HG02852 (cell line): ENCODE measurements at regions not wholly inside any gene's neighbourhood (a gene's known extent, or its start where the extent isn't known, plus 50 kb on each side); places are given as distances from the start of the nearest gene placed in this dataset.
"Not testable (repeated sequence)": the region's sequence is repeated elsewhere in the genome, so short reads cannot be mapped to it uniquely, and the experiment has no call there.

Experiments
- ATAC-seq: cut with Tn5 transposase; IDR thresholded peaks from one replicate; pipeline ENCODE4 v1.9.1; 2021; ENCODE audit warnings: mild to moderate bottlenecking, moderate library complexity; ENCODE audit not compliant: unreplicated experiment

DNA sequence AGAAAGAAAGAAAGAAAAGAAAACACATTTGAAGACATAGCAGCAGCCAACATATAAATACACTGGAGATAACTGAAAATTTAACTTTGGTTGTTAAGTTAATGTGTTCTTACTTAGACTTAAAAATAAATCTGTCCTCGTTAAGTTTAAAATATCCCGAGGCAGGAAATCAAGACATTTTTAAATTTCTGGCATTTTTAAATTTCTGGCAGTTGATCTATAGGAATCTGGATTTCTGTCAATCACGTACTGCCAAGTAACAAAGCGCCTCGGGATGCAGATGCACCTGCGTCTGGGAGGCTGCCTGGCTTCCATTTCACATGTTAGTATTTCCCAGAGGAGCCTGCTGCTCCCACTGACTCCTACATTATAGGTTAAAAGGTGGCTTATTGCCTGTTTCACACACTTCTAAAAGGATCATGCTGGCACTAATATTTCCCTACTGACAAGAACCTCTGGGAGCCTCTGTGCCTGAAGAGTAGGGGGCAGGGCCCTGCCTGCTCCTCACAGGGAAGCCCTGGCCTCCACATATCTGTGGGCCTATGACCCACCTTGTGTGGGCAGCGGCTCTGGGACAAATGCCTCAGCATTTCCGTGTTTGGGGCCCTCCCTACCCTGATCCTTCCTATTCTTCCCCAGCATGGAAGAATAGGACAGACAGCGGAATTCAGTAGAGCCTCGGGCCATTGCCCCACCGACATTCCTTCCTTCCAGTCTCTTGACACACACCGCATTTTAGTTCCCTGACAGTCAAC is 62.8 kb upstream of the ATP12A start:
- no peak for ATAC-seq

DNA sequence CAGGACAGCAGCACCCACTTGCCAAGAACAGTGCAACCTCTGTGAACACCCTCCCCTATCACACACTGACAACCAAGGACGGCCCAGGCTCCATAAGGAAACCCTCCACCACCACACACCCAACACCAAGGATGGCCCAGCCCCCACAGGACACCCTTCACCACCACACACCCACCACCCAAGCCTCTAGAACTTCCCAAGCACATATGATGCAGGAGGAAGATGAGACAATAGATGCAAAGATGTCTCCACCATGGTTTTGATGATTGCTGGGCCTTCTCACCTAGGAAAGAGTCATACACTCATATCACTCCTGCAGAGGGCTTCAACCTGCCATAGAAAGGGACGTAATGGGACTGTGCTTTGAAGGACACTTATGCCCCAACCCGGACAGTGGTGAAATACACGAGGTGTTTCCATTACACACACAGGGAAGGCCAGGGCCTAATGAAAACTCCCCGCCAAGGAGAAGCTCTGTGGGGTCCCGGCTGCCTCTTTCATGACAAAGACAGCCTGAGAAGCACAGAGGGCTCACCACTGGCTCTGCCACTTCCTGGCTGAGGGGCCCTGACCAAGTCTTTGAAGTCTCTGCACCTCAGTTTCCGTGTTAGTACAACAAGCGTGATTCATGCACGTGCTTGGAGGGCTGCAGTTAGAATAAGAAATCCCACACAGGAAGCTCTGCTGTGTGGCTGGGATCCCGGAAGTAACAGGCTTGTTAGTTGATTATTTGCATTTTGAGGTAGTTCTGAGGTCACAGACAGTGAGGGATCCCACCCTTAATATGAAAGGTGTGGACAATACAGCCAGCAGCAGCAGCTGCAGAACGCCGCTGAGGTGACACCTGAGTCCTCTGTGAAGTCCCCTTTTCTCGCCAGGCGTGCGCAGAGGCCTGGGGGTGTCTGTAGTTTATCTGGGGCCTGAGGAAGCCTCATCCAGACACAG is 61.9 kb upstream of the ATP12A start:
- peak; percentile 95 for ATAC-seq

DNA sequence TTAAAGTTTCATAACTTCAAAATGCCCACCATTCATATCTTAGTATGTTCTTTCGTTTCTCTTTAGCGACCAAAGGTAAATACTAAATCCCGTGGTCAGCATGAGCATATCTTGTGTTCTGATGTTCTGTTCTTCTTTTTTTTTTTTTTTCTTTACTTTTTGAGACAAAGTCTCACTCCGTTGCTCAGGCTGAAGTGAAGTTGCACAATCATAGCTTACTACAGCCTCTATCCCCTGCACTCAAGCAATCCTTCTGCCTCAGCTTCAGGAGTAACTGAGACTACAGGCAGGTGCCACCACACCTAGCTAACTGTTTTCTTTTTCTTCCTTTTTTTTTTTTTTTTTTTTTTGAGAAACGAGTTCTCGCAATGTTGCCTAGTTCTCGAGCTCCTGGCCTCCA is 60.9 kb upstream of the ATP12A start:
- ATAC-seq: no peak

DNA sequence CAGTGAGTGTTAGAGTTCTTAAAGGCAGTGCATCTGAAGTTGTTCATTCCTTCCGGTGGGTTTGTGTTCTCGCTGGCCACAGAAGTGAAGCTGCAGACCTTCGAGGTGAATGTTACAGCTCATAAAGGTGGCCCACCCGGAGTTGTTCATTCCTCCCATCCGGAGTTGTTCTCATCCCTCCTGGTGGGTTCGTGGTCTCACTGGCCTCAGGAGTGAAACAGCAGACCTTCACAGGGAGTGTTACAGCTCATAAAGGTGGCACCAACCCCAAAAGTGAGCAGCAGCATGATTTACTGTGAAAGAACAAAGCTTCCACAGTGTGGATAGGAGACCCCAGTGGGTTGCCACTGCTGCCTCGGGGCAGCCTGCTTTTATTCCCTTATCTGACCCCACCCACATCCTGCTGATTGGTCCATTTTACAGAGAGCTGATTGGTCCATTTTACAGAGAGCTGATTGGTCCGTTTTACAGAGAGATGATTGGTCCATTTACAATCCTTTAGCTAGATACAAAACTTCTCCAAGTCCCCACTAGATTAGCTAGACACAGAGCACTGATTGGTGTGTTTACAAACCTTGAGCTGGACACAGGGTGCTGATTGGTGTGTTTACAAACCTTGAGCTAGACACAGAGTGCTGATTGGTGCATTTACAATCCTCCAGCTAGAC is 57.6 kb upstream of the ATP12A start:
- ATAC-seq: not testable (repeated sequence)

DNA sequence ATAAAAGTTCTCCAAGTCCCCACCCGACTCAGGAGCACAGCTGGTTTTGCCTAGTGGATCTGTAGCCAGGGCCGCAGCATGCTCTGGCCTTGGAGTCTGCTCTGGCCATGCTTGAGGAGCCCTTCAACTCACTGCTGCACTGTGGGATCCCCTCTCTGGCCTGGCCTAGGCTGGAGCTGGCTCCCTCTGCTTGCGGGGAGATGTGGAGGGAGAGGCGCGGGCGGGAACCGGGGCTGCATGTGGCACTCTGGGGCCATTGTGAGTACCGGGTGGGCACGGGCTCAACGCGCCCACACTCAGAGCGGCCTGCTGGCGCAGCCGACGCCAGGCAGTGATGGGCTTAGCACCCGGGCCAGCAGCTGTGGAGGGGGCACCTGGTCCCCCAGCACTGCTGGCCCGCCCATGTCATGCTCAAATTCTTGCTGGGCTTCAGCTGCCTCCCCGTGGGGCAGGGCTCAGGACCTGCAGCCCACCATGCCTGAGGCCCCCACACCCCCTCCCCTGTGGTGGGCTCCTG is 57.0 kb upstream of the ATP12A start:
- ATAC-seq: no peak

DNA sequence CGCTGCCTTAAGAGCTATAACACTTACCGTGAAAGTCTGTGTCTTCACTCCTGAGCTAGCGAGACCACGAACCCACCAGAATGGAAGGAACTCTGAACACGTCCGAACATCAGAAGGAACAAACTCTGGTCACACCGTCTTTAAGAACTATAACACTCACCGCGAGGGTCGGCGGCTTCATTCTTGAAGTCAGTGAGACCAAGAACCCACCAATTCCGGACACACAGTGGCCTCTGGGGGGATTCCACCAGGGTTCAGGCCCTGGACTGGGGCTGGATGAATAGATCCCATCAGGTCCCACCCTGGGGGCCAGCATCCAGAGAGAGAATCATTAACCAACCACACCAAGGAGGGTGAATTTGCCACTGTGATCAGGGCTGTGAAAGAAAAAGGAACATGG is 55.8 kb upstream of the ATP12A start:
- no peak for ATAC-seq

DNA sequence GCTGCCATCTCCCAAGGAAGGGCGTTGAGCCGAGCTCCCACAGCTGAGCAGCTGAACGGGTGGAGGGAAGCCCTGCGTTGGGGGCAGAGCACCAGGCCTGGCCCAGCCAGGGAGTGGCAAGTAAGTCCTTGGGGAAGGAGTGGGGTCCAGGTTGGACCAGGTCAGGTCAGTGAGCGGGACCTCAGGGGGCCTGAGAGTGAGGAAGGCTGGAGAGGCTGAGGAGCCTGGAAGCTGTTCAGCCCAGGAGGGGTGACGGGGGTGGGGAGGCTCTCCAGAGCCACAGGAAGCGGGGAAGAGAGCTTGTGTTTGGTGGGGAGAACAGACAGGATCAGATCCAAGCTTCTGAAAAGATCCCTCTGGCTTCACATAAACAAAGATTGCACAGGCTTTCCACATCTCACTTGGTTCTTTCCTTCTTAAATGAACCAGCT is 55.4 kb upstream of the ATP12A start:
- no peak for ATAC-seq

DNA sequence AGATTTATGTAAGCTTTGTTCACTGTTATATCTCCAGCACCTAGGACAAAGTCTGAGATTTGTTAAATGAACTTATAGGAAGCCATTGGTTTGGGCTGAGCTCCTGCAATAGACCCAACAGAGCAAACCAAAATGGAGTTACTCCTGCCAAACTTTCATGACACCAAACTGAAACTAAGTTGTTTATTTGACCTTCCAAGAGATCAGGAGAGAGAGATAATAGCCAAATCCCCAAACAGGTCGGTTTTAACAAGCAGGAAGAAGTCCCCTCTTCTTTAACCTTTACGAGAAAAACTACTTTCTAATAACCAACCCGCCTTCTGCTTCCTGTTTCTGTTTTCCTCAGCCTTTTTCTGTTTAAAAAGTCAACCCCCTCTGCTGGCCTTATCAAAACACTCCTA is 54.9 kb upstream of the ATP12A start:
- ATAC-seq: peak; percentile 63

DNA sequence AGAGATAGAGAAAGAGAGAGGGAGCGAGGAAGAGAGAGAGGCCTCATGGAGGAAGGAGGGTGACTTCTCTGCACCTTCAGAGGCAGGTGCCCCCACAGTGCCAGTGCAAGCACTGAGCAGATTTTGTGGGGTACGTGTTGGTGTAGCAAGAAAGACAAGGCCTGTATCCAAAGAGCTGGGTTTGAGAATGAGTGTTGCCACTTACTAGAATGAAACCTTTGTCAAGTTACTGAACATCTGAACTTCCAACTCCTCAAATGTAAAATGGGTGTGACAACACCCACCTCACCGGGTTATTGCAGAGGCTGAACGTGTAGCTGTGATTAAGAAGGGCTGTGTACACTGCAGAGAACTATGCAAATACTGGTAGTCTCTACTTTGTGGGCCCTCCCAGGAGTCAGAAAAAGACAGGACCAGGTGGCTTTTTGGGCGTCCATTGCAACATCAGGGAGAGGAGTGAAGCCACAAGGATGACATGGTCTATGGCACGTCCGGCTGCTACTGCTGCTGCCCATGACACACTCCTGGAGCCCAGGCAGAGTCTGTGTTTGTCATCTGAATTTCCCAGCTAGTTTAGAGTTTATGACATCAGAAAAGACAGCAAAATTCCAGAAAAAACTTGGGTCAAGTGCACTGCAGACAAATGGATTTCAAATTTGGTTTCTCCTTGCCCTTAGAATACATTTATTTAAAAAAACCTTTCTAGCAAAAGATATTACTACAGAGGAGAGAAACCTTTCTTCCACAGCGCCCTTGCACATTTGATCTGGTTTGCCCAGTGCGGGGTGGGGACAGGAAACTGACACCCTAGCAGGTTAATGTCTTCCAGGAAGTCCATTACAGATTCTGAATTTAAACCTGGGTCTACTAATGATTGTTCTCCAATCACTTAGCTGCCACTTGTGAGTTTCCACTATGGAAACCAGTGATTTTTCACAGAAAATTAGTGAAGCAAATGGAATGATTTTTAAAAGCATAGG is 54.0 kb upstream of the ATP12A start:
- ATAC-seq: peak; percentile 87

DNA sequence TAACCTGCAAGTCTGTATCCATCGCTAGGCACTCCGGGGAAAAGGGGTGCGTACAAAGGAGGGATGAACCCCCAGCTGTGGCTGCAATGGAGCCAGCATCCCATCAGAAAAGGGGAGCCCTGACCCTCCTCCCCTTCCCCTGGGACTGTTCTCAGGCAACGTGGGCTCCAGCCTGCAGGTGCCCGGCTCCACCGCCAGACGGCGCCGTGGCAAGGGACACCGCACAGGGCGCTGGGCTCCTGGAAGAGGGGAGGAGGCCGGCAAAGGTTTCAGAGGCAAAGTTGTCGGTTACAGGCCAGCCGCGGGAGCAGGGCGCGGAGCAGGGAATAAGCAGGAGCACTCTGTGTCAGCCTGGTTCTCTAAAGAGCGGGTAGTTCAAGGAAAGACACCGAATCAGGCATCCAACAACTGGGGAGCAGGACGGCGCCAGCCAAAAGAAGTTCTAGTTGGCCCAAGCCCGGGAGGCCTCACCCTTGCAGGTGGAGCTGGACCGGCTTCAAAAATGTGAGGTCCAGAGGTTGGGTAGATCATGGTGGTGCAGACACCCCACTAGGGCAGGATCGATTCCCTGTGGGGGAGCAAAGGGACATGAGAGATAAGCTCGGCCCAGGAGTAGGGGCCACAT is 53.0 kb upstream of the ATP12A start:
- no peak for ATAC-seq

DNA sequence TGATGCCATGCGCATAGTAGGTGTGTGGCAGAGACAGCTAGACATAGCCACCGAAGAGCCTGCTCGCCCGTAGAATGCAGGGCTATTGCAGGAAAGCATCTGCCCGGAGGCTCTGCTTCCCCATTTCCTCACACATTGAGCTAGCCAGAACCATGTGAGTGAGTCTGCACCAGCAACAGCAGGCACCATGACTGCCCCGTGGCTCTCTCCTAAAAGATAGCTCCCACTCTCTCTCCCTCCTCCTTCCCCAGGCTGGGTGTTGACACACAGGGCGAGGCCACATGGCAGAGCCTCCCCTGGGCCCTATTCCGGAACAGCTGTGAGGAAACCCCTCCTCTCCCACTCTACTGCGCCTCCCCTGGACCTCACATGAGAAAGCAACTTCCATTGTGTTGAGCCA is 52.3 kb upstream of the ATP12A start:
- ATAC-seq: no peak

DNA sequence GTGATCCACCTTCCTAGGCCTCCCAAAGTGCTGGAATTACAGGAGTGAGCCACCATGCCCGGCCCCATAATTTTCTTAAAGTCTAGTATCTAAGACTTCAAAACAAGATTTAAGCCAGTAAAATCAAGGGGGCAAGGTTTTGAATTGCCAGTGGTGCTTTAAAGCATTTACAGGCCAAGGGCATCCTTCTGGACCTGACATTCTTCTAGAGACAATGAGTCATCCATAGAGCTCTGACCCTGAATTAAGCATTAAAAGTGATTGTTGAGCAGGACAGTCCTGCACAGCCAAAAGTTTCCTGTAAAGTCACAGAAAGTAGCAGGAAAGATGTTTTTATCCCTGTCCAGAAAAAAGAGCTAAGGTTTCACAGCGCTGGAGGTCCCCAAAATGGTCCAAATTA is 50.9 kb upstream of the ATP12A start:
- ATAC-seq: no peak

DNA sequence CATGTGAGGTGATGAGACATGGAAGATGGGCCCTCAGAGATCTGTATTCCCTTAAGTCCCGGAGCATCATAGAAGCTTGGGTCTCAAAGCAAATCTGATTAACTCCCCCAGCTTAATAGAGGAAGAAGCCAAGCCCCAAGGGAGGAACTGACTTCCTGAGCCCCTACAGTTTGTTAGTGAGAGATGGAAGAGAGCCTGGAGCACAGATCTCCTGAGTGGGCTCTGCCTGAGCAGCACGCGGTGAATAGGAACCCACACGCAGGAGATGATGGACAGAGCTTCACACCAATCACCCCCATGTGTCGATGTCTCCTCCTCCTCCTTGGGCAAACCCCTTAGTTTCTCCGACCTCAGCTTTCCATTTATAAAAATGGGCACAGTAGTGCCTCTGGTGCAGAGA is 50.1 kb upstream of the ATP12A start:
- ATAC-seq: no peak
